Uterus (tissue), 3 donors: ENCODE measurements at regions not wholly inside any gene's neighbourhood (a gene's known extent, or its start where the extent isn't known, plus 50 kb on each side); places are given as distances from the start of the nearest gene placed in this dataset.
A peak's percentile ranks its signal among the peaks of the same experiment; 100 is the strongest.

Experiments
- DNase-seq, 2 donors: peaks; one replicate each; pipeline ENCODE4 v3.0.0-alpha.2; 2019 to 2020
- H3K27ac ChIP-seq, 2 donors: fragments of 200-600 bp; sonication (generic); 1 replicate in 1 of 2; 2 replicates in 1 of 2; pipeline ENCODE4 v1.5.1; 2016 to 2018
- H3K27me3 ChIP-seq, 2 donors: fragments of 200-600 bp; sonication (generic); one replicate each; pipeline ENCODE4 v1.5.1; 2018 to 2019; ENCODE audit warnings: control low read depth in 1 of 2
- H3K36me3 ChIP-seq, 2 donors: fragments of 200-600 bp; sonication (generic); one replicate each; pipeline ENCODE4 v1.5.1; 2019; ENCODE audit warnings: control low read depth in 1 of 2
- H3K4me1 ChIP-seq, 2 donors: fragments of 200-600 bp; sonication (generic); one replicate each; pipeline ENCODE4 v1.5.1; 2018 to 2019; ENCODE audit warnings: control low read depth in 1 of 2
- H3K4me3 ChIP-seq, 2 donors: fragments of 200-600 bp; sonication (generic); 1 replicate in 1 of 2; 2 replicates in 1 of 2; pipeline ENCODE4 v1.5.1; 2018 to 2019; ENCODE audit warnings: mild to moderate bottlenecking in 1 of 2
- H3K9me3 ChIP-seq, 2 donors: fragments of 200-600 bp; sonication (generic); one replicate each; pipeline ENCODE4 v1.5.1; 2019; ENCODE audit warnings: control low read depth in 1 of 2
- CTCF ChIP-seq, 4 experiments: fragments of 200-600 bp in 2 of 4; fragments of 450-650 bp in 2 of 4; sonication (generic) in 2 of 4; IDR thresholded peaks; one replicate each; pipeline ENCODE4 v1.5.1; 2016 to 2019; ENCODE audit warnings: antibody characterized with exemption in 4 of 4, mild to moderate bottlenecking in 2 of 4, moderate library complexity in 1 of 4
- POLR2A ChIP-seq, 2 donors: fragments of 450-650 bp; IDR thresholded peaks; one replicate each; pipeline ENCODE4 v1.6.1; 2016; ENCODE audit warnings: antibody characterized with exemption in 2 of 2, mild to moderate bottlenecking in 1 of 2, moderate library complexity in 1 of 2
- intact Hi-C: fragments of 100-400 bp; cut with DNase I; formaldehyde crosslinking; loops from one replicate; pipeline ENCODE4 v1.15.1; 2023; ENCODE audit warnings: low total_unique reads
- donor health status: DM: yes; HTN: yes; CAD: no.

GRCh38 chr5:79878136-79878679, 112.9 kb downstream of the MTX3 start:
- no peaks in the 10 kb centered on the region for H3K9me3 ChIP-seq
- no peak overlapping the region for H3K4me3 ChIP-seq
- H3K36me3 ChIP-seq, result no peaks in the 10 kb centered on the region
- intact Hi-C loops, result no loop called here
- no peak overlapping the region for H3K27ac ChIP-seq
- no peaks in the 10 kb centered on the region for H3K4me1 ChIP-seq
- TF ChIP-seq CTCF (IDR thresholded peaks at IDR 0.05), result no peak
- TF ChIP-seq POLR2A (IDR thresholded peaks at IDR 0.05), result no peak
- no peak for DNase-seq
- no peaks in the 10 kb centered on the region for H3K27me3 ChIP-seq

GRCh38 chr5:79876456-79876855, 114.6 kb downstream of the MTX3 start:
- Histone ChIP-seq H3K4me3 (no peak overlapping the region), H3K27me3 (no peaks in the 10 kb centered on the region), H3K36me3 (no peaks in the 10 kb centered on the region), H3K9me3 (no peaks in the 10 kb centered on the region), H3K27ac (no peak overlapping the region), H3K4me1 (no peaks in the 10 kb centered on the region)
- DNase-seq, result no peak
- intact Hi-C loops, result no loop called here
- TF ChIP-seq POLR2A (IDR thresholded peaks at IDR 0.05), result no peak
- TF ChIP-seq CTCF (IDR thresholded peaks at IDR 0.05), result no peak

- H3K9me3 ChIP-seq, result no peaks in the 10 kb centered on the region
- DNase-seq, result no peak
- H3K4me1 ChIP-seq, result no peaks in the 10 kb centered on the region
- H3K27ac ChIP-seq, result no peak overlapping the region
- H3K4me3 ChIP-seq, result no peak overlapping the region
- intact Hi-C loops, result no loop called here
- no peaks in the 10 kb centered on the region for H3K36me3 ChIP-seq
- no peak for TF ChIP-seq CTCF (IDR thresholded peaks at IDR 0.05)
- no peak for TF ChIP-seq POLR2A (IDR thresholded peaks at IDR 0.05)
- no peaks in the 10 kb centered on the region for H3K27me3 ChIP-seq
Measured at GRCh38 chr5:79875230-79875629, 115.8 kb downstream of the MTX3 start.

- Histone ChIP-seq H3K27ac (no peak overlapping the region), H3K36me3 (no peaks in the 10 kb centered on the region), H3K4me3 (no peak overlapping the region), H3K4me1 (no peaks in the 10 kb centered on the region), H3K27me3 (no peaks in the 10 kb centered on the region), H3K9me3 (no peaks in the 10 kb centered on the region)
- intact Hi-C loops, result no loop called here
- DNase-seq, result no peak
- no peak for TF ChIP-seq POLR2A (IDR thresholded peaks at IDR 0.05)
Measured at GRCh38 chr5:79873187-79873586, 117.9 kb downstream of the MTX3 start.

- Histone ChIP-seq H3K36me3 (no peaks in the 10 kb centered on the region), H3K4me3 (no peak overlapping the region), H3K4me1 (no peaks in the 10 kb centered on the region), H3K27ac (no peak overlapping the region), H3K9me3 (no peaks in the 10 kb centered on the region), H3K27me3 (no peaks in the 10 kb centered on the region)
- intact Hi-C loops, result no loop called here
- DNase-seq, result peak in 1 of 2 donors; percentile 22
- TF ChIP-seq POLR2A (IDR thresholded peaks at IDR 0.05) (no peak), CTCF (IDR thresholded peaks at IDR 0.05) (no peak)
Measured at GRCh38 chr5:79872291-79872690, 118.8 kb downstream of the MTX3 start.
